ENCODE measurements at regions not wholly inside any gene's neighbourhood (a gene's known extent, or its start where the extent isn't known, plus 50 kb on each side); places are given as distances from the start of the nearest gene placed in this dataset.

DNA sequence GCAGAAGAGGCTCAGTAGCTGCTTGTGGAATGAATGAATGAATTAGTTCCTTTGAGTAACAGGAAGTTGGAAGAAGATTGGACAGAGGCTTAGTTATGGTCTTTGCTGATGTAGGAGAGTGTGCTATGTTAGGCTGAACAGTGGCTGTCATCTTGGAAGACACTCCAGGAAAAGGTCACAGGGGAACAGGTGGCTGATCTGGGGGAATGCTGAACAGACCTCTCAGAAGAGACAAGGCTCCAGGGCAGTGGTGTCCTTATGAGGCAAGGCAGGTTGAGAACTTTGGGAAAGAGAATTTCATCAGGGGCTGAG is 62.3 kb downstream of the UTRN start:
- Histone ChIP-seq H3K4me3 (ENCODE audit: low read depth, low read length) (no peak overlapping the region), H3K36me3 (ENCODE audit: insufficient read depth) (no peaks in the 10 kb centered on the region), H3K27ac (ENCODE audit: low read depth) (no peak overlapping the region), H3K4me1 (ENCODE audit: insufficient read depth) (peaks cover 5% of the 10 kb centered on the region)
- DNase-seq (ENCODE audit: extremely low spot score): no peak

- DNase-seq (ENCODE audit: extremely low spot score): no peak
- H3K36me3 ChIP-seq (ENCODE audit: insufficient read depth): no peaks in the 10 kb centered on the region
- H3K4me3 ChIP-seq (ENCODE audit: low read depth, low read length): no peak overlapping the region
- 94% methylated on average over 5 of the region's 5 CpGs for WGBS
- peaks cover 5% of the 10 kb centered on the region for H3K4me1 ChIP-seq (ENCODE audit: insufficient read depth)
- H3K27ac ChIP-seq (ENCODE audit: low read depth): no peak overlapping the region
These were observed 62.8 kb downstream of the UTRN start for GRCh38 chr6:144347933-144348332.

DNA sequence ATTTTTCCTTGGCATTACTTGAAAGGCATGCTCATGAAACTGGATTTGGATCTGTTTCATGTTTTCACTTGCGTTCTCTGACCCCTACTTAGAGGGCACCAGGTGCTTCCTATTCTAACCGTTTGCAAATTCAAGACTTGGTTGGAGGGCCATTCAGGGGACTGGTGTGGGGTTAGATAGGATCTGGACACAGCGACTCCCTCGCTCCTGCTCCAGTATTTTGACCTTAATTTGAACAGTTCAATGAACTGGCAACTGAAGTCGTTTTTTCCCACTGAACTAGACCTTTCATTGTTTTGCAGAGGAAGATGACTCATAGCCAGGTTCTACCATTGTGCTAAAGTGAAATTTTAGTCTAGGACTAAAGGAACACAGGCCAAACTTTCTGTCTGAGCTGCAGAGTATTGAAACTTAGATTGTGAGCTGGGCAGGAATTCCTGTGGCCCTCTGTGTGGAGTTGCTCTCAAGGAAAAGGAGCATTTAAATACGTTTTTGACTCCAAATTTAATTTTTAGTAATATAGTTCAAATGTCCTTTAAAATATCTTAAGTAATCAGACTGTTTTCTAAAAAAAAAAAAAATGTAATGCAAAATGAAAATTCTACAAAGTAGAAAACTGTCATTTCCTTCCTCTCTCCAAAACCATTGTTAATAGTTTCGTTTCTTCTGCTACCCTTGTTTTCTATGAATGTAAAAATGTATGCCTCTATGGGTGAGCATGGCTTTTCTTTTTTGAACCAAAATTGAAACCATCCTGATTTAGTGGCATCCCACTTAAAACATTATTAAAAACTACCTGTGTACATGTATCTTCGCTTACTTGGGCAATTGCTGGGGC is 64.8 kb downstream of the UTRN start:
- Histone ChIP-seq H3K4me1 (ENCODE audit: insufficient read depth) (peaks cover 5% of the 10 kb centered on the region), H3K27ac (ENCODE audit: low read depth) (no peak overlapping the region), H3K36me3 (ENCODE audit: insufficient read depth) (no peaks in the 10 kb centered on the region), H3K4me3 (ENCODE audit: low read depth, low read length) (no peak overlapping the region)
- WGBS: 46% methylated on average over 8 of the region's 8 CpGs
- DNase-seq (ENCODE audit: extremely low spot score): no peak

GRCh38 chr6:144350528-144350880 is 65.4 kb downstream of the UTRN start:
- DNase-seq (ENCODE audit: extremely low spot score): no peak

GRCh38 chr6:144351379-144352127 is 66.4 kb downstream of the UTRN start:
- H3K27ac ChIP-seq (ENCODE audit: low read depth): no peak overlapping the region
- DNase-seq (ENCODE audit: extremely low spot score): no peak
- no peak overlapping the region for H3K4me3 ChIP-seq (ENCODE audit: low read depth, low read length)
- H3K36me3 ChIP-seq (ENCODE audit: insufficient read depth): no peaks in the 10 kb centered on the region
- WGBS: 56% methylated on average over 8 of the region's 8 CpGs
- H3K4me1 ChIP-seq (ENCODE audit: insufficient read depth): peaks cover 4% of the 10 kb centered on the region

More at GRCh38 chr6:144350528-144350880, 65.4 kb downstream of the UTRN start:
- Histone ChIP-seq H3K36me3 (ENCODE audit: insufficient read depth) (no peaks in the 10 kb centered on the region), H3K4me3 (ENCODE audit: low read depth, low read length) (no peak overlapping the region), H3K4me1 (ENCODE audit: insufficient read depth) (peaks cover 5% of the 10 kb centered on the region), H3K27ac (ENCODE audit: low read depth) (no peak overlapping the region)
- 63% methylated on average over 2 of the region's 2 CpGs for WGBS

GRCh38 chr6:144352331-144352730 is 67.2 kb downstream of the UTRN start:
- H3K36me3 ChIP-seq (ENCODE audit: insufficient read depth): no peaks in the 10 kb centered on the region
- 87% methylated on average over 2 of the region's 2 CpGs for WGBS
- no peak overlapping the region for H3K27ac ChIP-seq (ENCODE audit: low read depth)
- H3K4me3 ChIP-seq (ENCODE audit: low read depth, low read length): no peak overlapping the region
- DNase-seq (ENCODE audit: extremely low spot score): no peak
- H3K4me1 ChIP-seq (ENCODE audit: insufficient read depth): peaks cover 5% of the 10 kb centered on the region

DNA sequence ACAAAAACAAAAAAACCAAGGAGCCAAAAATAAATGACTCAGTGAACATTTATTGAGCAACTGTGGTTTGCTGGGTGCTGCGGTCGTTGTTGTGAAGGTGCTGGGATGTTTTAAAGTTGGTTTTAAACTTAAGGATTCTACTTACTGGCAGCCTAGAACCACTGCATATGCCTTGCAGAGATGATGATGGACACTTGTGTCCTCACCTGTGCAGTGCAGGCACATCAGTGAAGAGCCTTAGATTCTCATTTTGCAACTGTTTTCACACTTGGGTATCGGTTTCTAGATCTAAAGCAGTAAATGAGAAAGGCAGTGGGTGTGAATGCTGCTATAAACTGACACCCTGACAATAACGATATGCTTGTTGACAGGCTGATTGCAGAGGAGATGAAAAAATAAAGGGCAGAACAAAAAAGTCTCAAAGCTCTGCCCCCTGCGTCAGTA is 68.8 kb downstream of the UTRN start:
- Histone ChIP-seq H3K4me3 (ENCODE audit: low read depth, low read length) (no peak overlapping the region), H3K4me1 (ENCODE audit: insufficient read depth) (peaks cover 5% of the 10 kb centered on the region), H3K27ac (ENCODE audit: low read depth) (no peak overlapping the region), H3K36me3 (ENCODE audit: insufficient read depth) (no peaks in the 10 kb centered on the region)
- WGBS: 82% methylated on average over 5 of the region's 5 CpGs
- no peak for DNase-seq (ENCODE audit: extremely low spot score)

DNA sequence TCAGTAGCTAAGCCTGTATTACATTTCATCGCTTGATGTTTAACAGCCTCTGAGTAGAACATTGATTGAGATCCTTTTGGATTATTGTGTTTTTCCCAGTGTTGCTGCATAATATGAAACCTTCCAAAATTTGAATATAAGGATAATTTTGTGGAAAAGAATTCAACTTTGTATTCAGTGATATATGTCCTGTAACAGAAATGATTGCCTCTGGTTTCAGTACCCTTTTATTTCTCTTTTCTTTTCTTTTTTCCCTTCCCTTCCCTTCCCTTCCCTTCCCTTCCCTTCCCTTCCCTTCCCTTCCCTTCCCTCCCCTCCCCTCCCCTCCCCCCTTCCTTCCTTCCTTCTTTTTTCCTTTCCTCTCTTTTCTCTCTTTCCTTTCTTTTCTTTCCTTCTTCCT is 74.6 kb downstream of the UTRN start:
- Histone ChIP-seq H3K27ac (ENCODE audit: low read depth) (no peak overlapping the region), H3K4me3 (ENCODE audit: low read depth, low read length) (no peak overlapping the region), H3K4me1 (ENCODE audit: insufficient read depth) (peaks cover 3% of the 10 kb centered on the region), H3K36me3 (ENCODE audit: insufficient read depth) (no peaks in the 10 kb centered on the region)
- 95% methylated on average over 1 of the region's 1 CpG for WGBS
- DNase-seq (ENCODE audit: extremely low spot score): no peak

GRCh38 chr6:144360401-144360800 is 75.3 kb downstream of the UTRN start:
- Histone ChIP-seq H3K27ac (ENCODE audit: low read depth) (no peak overlapping the region), H3K36me3 (ENCODE audit: insufficient read depth) (no peaks in the 10 kb centered on the region), H3K4me3 (ENCODE audit: low read depth, low read length) (no peak overlapping the region), H3K4me1 (ENCODE audit: insufficient read depth) (peaks cover 3% of the 10 kb centered on the region)
- DNase-seq (ENCODE audit: extremely low spot score): no peak
- WGBS: 78% methylated on average over 4 of the region's 4 CpGs

DNA sequence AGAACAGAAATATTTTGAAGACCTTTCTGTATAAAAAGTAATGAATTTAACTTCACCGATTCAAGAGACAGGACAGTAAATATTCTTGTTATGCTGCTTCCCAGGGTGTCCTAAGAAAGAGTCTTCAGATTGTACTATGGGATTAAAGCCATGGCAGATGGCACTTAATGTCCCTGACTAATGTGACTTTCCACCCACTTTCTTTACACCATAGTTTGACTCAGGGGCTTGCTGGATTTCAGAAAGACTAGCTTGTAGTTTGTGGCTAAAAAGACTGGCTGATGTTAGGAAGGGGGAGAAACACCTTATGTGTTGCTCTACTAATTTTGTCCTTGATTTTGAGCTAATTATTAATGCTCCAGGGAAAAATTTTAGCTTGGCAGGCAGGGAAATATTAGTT is 75.9 kb downstream of the UTRN start:
- 95% methylated on average over 1 of the region's 1 CpG for WGBS
- no peak for DNase-seq (ENCODE audit: extremely low spot score)
- Histone ChIP-seq H3K4me3 (ENCODE audit: low read depth, low read length) (no peak overlapping the region), H3K27ac (ENCODE audit: low read depth) (no peak overlapping the region), H3K36me3 (ENCODE audit: insufficient read depth) (no peaks in the 10 kb centered on the region), H3K4me1 (ENCODE audit: insufficient read depth) (peaks cover 3% of the 10 kb centered on the region)

GRCh38 chr6:144362042-144363018 is 77.2 kb downstream of the UTRN start:
- peaks cover 2% of the 10 kb centered on the region for H3K36me3 ChIP-seq (ENCODE audit: insufficient read depth)
- H3K4me3 ChIP-seq (ENCODE audit: low read depth, low read length): no peak overlapping the region
- DNase-seq (ENCODE audit: extremely low spot score): no peak
- peaks cover 2% of the 10 kb centered on the region for H3K4me1 ChIP-seq (ENCODE audit: insufficient read depth)
- WGBS: 79% methylated on average over 5 of the region's 5 CpGs
- H3K27ac ChIP-seq (ENCODE audit: low read depth): peak overlapping the region; percentile 10

DNA sequence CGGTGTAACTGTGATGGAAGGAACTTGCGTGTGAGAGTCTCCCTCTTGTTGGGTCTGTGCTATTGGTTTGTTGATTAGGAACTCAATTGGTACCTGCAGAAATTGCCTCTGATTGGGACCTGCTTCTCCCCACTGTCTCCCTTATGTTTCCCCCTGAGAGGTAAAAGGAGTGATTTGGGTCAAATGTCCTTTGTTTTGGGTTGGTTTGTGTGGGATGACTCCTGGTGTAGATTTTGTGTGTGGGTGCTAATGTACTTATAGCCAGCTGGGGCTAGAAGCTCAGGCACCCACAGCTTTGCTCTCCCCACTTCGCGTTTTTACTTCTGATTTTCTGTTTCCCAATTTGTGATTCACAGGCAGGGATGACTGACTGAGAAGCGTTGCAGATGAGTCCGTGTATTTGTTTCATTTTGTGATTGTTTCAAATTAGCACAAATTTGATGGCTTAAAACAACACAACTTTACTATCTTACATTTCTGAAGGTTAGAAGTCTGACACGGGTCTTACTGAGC is 79.1 kb downstream of the UTRN start:
- Histone ChIP-seq H3K27ac (ENCODE audit: low read depth) (no peak overlapping the region), H3K4me3 (ENCODE audit: low read depth, low read length) (no peak overlapping the region)
- no peak for DNase-seq (ENCODE audit: extremely low spot score)

DNA sequence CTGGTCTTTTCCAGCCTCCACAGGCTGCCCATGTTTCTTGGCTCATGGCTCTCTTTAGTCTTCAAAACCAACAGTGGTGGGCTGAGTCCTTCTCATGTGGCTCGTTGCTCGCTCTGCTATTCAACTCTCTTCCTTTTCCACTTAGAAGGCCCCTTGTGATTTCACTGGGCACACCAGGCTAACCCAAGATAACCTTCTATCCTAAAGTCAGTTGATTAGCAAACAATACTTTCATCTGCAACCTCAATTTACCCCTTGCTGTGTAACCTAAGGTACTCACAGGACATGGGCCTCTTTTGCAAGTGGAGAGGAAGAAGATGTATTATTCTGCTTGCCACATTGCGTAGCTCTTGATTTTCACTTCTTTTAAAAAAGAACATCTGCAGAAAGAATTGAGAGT is 79.6 kb downstream of the UTRN start:
- H3K36me3 ChIP-seq (ENCODE audit: insufficient read depth): peaks cover 2% of the 10 kb centered on the region
- no peak overlapping the region for H3K4me3 ChIP-seq (ENCODE audit: low read depth, low read length)
- H3K27ac ChIP-seq (ENCODE audit: low read depth): no peak overlapping the region
- DNase-seq (ENCODE audit: extremely low spot score): no peak
- H3K4me1 ChIP-seq (ENCODE audit: insufficient read depth): peaks cover 2% of the 10 kb centered on the region
- 85% methylated on average over 3 of the region's 3 CpGs for WGBS

More for the DNA sequence above, 79.1 kb downstream of the UTRN start:
- H3K36me3 ChIP-seq (ENCODE audit: insufficient read depth): peaks cover 2% of the 10 kb centered on the region
- 92% methylated on average over 7 of the region's 7 CpGs for WGBS
- H3K4me1 ChIP-seq (ENCODE audit: insufficient read depth): peaks cover 2% of the 10 kb centered on the region
